ENCODE measurements at regions not wholly inside any gene's neighbourhood (a gene's known extent, or its start where the extent isn't known, plus 50 kb on each side); places are given as distances from the start of the nearest gene placed in this dataset.

DNA sequence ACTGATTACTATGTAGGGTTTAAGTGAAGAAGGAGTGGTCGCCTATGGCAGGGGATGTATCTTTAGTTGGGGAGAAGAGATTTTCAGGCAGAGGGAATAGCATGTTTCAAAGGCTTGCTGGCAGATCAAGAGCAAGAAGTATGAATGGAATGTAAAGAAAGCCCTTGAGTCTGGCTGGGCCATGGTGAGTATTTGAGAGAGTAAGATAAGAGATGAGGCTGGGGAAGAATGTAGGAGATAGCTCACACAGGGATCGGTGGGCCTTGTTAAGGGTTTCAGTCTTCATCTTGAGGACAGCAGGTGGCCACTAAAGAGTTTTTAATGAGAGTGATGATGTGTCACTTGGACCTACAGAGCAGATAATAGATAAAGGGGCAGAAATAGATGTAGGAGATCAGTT lies 319.1 kb upstream of the RPS6KA3 start:
- H3K36me3 ChIP-seq, result no peaks in the 10 kb centered on the region
- no peak for DNase-seq
- no peaks in the 10 kb centered on the region for H3K4me1 ChIP-seq
- TF ChIP-seq, protein P1, sequence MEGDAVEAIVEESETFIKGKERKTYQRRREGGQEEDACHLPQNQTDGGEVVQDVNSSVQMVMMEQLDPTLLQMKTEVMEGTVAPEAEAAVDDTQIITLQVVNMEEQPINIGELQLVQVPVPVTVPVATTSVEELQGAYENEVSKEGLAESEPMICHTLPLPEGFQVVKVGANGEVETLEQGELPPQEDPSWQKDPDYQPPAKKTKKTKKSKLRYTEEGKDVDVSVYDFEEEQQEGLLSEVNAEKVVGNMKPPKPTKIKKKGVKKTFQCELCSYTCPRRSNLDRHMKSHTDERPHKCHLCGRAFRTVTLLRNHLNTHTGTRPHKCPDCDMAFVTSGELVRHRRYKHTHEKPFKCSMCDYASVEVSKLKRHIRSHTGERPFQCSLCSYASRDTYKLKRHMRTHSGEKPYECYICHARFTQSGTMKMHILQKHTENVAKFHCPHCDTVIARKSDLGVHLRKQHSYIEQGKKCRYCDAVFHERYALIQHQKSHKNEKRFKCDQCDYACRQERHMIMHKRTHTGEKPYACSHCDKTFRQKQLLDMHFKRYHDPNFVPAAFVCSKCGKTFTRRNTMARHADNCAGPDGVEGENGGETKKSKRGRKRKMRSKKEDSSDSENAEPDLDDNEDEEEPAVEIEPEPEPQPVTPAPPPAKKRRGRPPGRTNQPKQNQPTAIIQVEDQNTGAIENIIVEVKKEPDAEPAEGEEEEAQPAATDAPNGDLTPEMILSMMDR (IDR thresholded peaks at IDR 0.05; ENCODE audit: low read depth, low read length), result no peak
- H3K4me3 ChIP-seq (ENCODE audit: low read depth, low read length), result no peak overlapping the region
- H3K9me3 ChIP-seq, result no peaks in the 10 kb centered on the region
- H3K27me3 ChIP-seq, result no peaks in the 10 kb centered on the region

DNA sequence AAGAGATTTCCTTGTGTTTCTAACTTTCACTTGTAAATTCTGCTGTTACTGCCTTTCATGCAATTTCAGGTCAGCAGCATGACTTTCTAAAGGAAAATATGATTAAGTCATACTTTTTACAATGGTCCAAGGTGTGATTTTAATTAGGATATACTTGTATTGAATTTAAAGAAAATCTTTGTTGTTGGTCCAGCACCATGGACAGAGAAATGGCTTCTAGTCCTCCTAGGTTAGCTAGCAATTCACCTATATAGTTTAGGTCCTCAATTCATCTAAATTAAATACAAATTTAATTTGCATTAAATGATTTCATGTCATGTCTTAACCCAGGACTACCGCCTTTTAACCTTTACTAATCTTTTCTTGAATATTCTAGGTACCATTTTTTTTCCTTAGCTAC lies 304.9 kb upstream of the RPS6KA3 start:
- no peaks in the 10 kb centered on the region for H3K9me3 ChIP-seq
- no peaks in the 10 kb centered on the region for H3K36me3 ChIP-seq
- H3K27me3 ChIP-seq, result no peaks in the 10 kb centered on the region
- no peaks in the 10 kb centered on the region for H3K4me1 ChIP-seq
- no peak overlapping the region for H3K4me3 ChIP-seq (ENCODE audit: low read depth, low read length)
- TF ChIP-seq, protein P1 (IDR thresholded peaks at IDR 0.05; ENCODE audit: low read depth, low read length), result no peak
- DNase-seq, result no peak

DNA sequence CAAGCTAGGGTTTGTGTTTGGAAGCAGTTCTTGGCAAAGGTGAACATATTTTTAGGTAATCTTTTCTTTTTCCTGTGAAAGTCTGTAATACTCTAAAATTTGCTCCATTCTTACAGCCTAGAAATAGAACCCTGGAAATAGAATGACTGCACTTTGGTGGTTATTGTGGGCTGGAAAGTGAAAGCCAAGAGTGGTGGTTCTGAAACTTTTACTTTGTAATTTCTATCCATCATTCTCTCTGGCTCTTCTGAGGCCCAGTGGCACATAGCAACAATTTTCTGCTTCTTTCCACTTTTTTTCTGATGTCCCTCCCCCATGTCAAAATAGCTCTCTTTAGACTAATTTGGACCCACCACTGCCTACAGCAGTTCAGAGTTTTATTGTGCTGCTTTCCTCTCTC lies 300.4 kb upstream of the RPS6KA3 start:
- no peaks in the 10 kb centered on the region for H3K36me3 ChIP-seq
- H3K4me3 ChIP-seq (ENCODE audit: low read depth, low read length), result no peak overlapping the region
- no peaks in the 10 kb centered on the region for H3K27me3 ChIP-seq
- no peak for DNase-seq
- H3K9me3 ChIP-seq, result no peaks in the 10 kb centered on the region
- no peaks in the 10 kb centered on the region for H3K4me1 ChIP-seq
- TF ChIP-seq, protein P1 (IDR thresholded peaks at IDR 0.05; ENCODE audit: low read depth, low read length), result no peak

DNA sequence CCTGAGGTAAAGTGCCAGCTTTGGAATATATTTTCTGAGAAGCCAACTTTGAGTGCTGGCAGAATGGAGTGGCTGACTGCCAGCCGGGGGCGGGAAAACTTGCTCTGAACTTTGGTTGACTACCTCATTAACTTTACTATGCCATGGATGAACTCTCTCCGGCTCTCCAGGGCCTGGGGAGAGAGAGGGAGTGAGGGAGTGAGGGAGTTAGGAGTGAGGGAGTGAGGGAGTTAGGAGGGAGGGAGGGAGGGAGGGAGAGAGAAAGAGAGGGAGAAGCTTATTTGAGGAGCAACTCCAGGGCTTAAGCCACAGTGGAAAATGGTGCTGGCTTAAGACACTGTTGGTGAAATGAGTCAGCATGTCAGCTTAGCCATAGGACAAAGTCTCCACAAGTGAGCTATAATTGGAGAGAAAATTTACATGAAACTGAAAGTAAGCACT lies 280.9 kb upstream of the RPS6KA3 start:
- Histone ChIP-seq H3K27me3 (no peaks in the 10 kb centered on the region), H3K36me3 (no peaks in the 10 kb centered on the region), H3K4me3 (ENCODE audit: low read depth, low read length) (no peak overlapping the region), H3K9me3 (no peaks in the 10 kb centered on the region), H3K4me1 (no peaks in the 10 kb centered on the region)
- DNase-seq, result no peak
- TF ChIP-seq, protein P1 (IDR thresholded peaks at IDR 0.05; ENCODE audit: low read depth, low read length), result no peak

DNA sequence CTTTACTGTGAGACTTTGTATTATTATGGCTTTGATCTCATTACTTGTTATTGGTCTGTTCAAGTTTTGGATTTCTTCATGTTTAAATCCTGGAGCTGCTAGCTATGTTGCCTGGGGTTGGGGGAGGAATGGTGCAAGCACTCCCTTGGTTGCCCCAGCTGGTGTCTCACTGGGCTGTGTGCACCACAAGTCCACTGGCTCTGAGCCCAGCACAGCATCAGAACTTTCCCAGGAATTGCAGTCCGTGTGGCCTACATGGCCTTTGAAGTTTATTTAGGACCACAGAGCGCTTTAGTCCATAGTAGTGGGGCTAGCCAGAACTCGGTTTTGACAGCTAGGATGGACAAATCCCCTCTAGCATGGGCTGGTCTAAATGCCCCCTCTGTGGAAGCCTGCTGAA lies 278.8 kb upstream of the RPS6KA3 start:
- TF ChIP-seq, protein P1 (IDR thresholded peaks at IDR 0.05; ENCODE audit: low read depth, low read length), result no peak
- Histone ChIP-seq H3K4me1 (no peaks in the 10 kb centered on the region), H3K4me3 (ENCODE audit: low read depth, low read length) (no peak overlapping the region), H3K9me3 (no peaks in the 10 kb centered on the region), H3K36me3 (no peaks in the 10 kb centered on the region), H3K27me3 (no peaks in the 10 kb centered on the region)
- DNase-seq, result no peak

DNA sequence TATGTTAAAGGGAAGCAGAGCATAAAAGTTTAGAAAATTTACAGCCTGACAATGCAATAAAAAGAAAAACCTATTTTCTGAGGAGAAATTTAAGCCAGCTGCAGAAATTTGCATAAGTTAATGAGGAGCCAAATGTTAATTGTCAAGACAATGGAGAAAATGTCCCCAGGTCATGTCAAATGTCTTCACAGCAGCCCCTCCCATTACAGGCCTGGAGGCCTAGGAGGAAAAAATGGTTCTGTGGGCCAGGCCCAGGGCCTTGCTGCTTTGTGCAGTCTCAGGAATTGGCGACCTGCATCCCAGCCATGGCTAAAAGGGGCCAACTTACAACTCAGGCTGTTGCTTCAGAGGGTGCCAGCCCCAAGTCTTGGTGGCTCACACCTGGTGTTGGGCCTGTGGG lies 275.4 kb upstream of the RPS6KA3 start:
- no peak overlapping the region for H3K4me3 ChIP-seq (ENCODE audit: low read depth, low read length)
- DNase-seq, result no peak
- H3K4me1 ChIP-seq, result no peaks in the 10 kb centered on the region
- H3K36me3 ChIP-seq, result no peaks in the 10 kb centered on the region
- H3K9me3 ChIP-seq, result no peaks in the 10 kb centered on the region
- no peaks in the 10 kb centered on the region for H3K27me3 ChIP-seq
- TF ChIP-seq, protein P1 (IDR thresholded peaks at IDR 0.05; ENCODE audit: low read depth, low read length), result no peak
